IPS DF 19.7 (cell line): ENCODE measurements at regions not wholly inside any gene's neighbourhood (a gene's known extent, or its start where the extent isn't known, plus 50 kb on each side); places are given as distances from the start of the nearest gene placed in this dataset.

ENCODE experiments used
- DNase-seq: peaks from one replicate; pipeline ENCODE4 v3.0.0-alpha.2; 2013; ENCODE audit warnings: low read depth, low spot score

DNA sequence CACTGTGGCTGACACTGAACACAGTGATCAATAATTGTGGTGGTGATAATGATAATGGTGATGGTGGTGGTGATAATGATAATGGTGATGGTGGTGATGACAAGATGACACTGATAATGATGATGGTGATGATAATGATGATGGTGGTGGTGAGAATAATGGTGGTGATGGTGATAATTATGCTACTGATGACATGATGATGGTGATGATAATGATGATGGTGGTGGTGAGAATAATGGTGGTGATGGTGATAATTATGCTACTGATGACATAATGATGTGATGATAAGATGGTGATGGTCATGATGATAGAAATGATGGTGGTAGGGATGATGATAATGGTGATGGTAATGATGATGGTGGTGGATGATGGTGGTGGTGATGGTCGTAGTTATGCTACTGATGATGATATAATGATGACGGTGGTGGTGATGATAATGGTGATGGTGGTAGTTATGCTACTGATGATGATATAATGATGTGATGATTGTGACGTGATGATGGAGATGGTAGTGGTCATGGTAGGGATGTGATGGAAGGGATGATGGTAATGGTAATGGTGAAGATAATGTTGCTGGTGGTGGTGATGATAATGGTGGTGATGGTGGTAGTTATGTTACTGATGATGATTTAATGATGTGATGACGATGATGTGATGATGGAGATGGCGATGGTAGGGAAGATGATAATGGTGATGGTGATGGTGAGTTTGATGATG is 356.5 kb upstream of the CDH4 start:
- no peak for DNase-seq

DNA sequence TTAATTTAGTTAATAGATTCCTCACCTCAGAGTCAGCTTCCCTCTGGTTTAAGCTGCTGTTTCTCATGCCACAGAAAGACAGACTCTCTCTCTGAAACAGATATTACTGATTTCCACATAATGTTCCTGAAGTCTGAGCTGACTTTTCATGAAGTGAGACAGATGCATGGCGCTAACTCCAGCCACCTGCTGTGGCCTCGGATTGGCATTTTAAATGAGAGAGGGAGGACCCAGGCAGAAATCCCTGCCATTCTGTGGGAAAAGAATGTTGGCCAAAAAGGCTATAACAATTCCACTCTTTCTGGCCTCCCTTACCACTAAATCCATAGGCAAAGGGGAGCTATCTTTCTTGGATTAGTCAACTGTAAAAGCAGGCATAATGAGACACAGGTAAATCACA is 354.1 kb upstream of the CDH4 start:
- no peak for DNase-seq

DNA sequence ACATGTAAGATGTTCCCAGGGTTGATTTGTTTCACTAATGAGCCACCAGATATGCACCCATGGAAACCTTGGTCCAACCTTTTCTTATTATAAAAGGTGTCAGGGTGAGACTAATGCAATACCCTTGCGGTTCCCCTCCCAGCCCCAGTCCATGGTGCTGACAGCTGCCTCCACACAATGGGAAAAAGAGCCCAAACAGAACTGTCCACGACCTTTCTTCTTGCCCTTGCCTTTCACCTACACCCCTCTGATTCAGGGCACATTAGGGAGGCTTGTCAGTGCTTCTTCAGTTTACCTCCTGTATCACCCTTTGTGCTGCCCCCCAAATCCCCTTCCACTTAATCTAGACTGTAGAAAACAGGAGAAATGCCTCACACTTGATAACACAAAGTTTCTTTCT is 352.7 kb upstream of the CDH4 start:
- DNase-seq = no peak

DNA sequence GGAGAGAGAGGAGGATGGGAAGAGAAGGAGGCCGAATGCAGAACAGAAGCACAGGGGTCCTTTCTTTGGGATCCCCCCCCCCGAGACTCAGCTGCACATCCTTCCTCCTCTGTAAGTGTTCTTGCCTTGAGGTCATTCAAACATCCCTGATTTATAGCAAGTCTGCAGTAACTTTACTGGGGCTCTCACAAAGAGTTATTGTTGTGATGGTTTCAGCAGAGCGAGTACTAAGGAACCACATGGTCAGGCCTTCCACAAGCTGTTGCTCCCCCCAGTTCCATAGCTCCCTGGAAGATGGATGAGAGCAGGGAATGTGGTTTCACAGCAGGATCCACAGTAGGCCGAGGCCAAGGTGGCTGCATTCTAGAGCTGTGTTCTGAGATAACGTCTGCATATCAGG is 351.4 kb upstream of the CDH4 start:
- DNase-seq = no peak

DNA sequence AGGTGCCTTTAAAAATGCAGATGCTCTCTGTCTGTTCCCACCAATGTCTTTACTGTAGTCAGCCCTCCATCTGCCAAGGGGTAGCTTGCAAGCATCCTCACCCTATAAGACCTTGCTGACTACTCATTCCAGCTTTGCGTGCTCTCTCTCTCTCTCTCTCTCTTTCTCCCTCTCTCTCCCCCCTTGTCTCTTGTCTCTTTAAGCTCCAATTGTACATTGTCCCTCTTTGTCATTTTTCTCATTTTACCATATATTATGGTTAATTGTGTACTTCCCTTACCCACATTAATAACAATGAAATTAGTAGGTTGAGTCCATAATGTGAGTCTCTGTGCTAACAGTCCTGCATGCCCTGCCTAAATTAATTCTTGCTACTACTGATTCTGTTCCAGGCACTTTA is 350.2 kb upstream of the CDH4 start:
- no peak for DNase-seq

DNA sequence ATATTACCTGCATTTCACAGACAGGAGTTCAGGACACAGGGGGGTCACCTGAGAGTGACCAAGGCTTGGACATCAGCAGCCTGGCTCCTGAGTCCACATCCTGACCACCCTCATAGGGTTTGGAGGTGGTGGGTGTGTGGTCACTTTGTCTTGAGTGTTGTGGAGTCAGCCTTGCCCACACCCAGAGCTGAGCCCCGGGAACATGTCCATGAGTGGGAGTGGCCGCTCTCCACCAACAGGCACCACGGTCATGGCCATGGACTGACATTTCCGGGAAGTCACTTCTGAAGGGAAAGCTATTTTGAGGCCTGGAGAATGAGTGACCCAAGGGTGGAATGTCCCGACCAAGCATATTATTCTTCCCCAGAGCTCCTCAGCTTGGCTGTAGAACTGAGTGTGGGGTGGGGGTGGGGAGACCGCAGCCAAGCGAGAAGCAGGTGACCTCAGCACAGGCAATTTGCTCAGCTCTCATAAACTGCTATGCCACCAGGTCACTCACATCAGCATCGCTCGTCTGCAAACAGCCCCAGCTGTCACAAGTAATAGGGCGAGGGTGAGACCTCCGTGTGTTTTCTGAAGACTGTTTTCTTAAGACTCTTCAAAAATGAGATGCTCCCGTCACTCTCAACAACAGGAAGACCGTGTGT is 348.6 kb upstream of the CDH4 start:
- DNase-seq = no peak

DNA sequence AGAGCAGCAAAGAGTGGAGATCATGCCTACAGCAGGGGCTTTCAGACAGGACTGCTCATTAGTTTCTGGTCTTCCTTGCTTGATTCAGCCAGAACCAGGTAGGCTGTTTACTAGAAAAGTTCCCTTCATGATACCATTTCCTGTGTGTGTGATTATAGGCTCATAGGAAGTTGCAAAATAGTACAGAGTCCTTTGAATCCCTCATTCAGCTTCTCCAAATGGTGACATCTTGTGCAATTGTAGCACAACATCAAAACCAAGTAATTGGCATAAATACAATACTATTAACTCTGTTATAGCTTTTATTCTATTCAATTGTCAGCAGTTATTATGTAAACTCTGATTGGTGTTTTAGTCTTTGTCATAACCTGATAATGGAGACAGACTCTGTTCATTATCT is 347.3 kb upstream of the CDH4 start:
- no peak for DNase-seq

DNA sequence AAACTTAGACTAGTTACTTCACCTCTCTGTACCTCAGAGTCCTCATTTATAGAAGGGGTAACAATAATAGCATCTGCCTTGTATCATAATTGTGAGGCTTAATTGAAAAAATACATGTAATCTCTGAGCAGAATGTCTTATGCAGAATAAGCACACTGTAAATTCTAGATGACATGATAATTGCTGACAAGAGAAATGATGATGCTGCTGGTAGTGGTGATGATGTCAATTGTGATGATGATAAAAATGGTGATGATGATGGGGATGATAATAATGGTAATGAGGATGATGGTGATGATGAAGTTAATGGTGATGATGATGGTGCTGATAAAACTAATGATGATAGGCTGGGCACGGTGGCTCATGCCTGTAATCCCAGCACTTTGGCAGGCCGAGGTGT is 346.1 kb upstream of the CDH4 start:
- DNase-seq = no peak

DNA sequence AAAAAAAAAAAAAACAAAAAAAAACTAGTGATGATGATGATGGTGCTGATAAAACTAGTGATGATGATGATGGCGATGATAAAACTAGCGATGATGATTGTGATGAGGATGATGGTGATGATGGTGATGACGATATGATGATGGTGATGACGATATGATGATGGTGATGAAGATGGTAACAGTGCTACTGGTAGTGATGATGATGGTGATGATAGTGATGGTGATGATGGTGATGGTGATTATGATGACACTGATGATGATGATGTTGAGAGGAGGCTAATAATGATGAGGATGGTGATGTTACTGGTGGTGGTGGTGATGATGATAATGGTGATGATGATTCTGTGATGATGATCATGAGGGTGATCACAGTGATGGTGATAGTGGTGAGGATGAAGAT is 345.5 kb upstream of the CDH4 start:
- no peak for DNase-seq

DNA sequence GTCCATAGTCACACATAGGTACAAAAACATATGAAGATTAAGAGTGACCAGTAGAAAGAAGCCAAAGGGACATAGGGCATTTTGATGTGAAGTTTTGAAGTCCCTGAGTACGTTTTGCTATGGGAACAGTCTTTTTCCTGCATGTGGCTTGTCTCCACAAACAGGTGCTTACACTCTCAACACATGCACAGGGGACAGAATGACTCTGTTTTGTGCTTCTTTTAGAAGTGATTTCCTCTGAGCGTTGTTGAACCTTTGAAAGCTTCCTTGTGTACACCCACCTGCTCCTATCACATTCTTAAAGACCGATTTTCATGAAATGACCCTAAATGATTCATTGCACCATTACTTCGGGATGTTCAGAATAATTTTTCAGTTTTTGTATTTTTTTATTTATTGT is 338.8 kb upstream of the CDH4 start:
- no peak for DNase-seq

DNA sequence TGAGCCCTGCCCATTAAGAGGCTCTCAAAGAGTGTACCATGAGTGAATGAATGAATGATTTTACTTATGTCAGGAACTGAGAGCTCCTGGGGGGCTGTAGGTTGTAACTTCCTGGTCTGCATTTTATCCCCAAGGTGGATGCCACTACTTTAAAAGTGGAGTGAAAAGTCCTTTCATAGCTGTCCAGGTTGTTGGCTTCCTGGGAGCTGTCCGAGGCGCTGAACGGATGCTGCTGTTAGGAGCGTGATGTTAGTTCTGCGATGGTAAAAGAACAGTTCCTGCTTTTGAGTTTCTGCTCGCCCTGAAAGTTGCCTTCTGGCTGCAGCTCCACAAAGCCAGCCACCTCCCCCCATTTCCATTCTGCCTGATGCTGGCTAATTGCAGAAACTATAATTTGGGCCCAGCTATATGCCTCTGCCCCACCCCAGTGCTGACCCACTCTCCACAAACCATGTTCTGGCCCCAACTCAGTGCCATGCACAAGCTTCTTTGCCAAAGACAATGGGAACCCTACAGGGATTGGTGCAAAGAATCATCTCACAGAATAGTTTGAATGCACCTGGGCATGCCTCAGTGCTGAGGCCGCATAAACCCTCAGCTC is 330.9 kb upstream of the CDH4 start:
- DNase-seq = no peak

DNA sequence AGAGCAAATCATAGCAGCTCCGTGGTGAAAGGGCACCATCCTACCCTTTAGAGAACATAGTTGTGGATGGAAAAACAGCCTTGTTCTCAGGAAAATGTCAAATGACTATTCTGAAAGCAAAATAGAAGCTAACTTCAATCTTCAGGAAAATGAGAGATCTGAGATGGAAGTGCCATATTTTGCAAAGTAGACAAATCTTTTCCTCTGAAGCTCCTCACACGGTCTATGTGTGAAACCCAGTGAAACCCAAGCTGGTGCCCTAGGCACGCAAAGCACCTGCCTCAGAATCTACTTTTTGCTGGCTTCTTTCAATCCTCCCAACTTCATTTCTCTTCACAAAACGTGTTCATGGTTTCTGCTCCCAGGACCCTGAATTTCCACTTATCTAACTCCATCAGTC is 325.2 kb upstream of the CDH4 start:
- DNase-seq = no peak

DNA sequence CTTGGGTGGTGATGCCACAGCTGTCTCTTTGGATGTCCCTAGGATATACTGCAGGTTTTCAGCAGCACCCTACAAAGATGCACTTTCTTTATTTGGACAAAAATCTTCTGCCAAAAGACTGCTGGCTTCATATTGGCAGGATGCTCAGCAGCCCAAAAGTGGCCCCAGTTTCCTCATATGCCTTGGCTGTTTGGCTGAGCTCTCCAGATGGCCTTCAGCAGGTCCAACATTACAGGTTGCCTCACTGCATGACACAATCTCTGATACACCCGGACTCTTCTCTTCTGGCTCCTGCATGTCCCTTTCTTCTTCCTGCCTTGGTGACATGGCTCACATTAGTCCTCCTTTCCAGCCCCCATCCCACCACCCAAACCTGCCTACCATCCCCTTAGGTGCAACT is 323.7 kb upstream of the CDH4 start:
- DNase-seq = no peak

DNA sequence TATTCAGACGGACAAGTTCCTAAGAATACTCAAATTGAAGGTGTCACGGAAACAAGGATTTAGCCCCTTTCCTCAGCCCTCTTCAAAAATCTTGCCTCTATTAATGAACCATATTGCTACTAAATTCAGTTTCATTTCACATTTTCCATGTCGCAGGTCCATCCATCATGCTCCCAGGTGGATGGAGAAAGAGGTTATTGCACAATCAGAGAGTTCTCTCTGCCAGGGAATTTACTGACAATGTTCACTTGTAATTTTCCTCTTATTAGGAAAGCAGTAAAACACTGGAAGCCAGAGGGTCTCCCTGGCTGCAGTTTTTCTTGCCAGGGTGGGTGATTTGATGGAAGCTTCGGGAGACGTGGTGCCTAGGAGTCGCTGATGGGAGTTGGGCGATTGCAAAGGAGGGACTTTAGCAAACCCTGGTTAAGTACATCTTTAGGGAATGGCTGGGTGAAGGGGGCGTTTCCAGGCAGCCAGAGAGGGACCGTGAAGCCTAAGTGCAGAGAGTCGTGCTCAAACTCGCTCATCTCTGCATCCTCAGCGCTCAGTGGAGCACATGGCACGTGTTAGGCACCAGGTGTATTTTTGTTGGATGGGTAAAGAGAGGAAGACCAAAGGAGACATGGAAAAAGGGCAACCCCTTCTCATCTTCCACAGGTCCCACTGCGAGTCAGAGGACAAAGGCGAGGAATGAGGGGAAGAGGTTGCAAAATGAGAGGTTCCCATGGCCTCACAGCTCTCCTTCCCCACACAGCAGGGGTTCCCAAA is 321.9 kb upstream of the CDH4 start:
- no peak for DNase-seq

DNA sequence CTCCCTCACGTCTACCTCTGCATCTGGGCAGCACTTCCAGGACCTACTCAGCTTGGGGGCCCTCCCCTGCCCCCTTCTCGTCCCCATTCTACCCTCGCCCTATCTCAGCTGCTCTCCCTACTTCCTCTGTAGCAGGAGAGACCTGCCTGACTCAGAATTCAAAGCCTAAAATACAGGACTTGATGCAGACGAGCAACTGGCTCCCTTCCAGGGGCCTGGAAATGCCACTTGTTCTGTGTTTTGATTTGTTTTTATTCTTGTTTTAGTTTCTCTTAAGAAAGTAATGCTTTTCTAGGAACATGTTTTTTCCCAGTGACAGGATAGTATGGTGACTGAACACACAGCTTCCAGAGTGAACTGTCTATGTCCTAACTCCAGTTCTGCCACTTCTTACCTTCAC is 320.4 kb upstream of the CDH4 start:
- no peak for DNase-seq

DNA sequence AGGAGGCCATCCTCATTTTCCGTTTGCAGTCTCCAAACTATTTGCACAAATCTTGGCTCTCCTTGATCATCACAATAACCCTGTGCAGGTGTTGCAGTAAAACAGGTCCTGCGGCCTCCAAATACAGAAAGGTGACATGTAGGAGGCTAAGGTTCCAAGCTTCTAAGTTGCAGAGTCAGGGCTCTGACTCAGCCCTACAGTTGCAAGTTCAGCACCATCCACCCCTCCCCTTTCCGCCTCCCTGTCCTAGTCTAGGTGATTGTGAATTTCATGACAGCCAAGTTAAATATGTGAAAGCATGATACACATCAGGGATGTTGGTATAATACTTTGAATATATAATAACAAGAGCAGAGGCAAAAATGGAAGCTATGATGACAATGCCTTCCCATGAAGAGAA is 317.3 kb upstream of the CDH4 start:
- no peak for DNase-seq

DNA sequence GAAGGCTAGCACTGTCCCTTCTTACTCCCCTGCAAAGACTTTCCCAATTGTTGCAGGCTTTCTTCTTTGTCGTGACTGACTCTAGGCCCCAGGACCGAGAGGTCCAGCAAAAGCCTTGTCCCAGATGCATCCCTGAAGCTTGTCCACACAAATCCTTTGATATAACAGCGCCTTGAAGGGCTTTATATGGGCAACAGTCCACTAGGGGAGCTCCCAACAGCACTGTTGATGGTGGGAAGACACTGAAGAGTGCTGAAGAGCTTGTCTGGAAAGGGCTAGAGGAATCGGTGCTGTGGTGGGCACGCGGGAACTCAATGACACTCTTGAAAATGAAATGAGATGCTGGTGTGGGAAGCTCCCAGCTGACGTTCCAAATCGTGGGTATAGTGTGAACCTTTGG is 316.1 kb upstream of the CDH4 start:
- DNase-seq = no peak

DNA sequence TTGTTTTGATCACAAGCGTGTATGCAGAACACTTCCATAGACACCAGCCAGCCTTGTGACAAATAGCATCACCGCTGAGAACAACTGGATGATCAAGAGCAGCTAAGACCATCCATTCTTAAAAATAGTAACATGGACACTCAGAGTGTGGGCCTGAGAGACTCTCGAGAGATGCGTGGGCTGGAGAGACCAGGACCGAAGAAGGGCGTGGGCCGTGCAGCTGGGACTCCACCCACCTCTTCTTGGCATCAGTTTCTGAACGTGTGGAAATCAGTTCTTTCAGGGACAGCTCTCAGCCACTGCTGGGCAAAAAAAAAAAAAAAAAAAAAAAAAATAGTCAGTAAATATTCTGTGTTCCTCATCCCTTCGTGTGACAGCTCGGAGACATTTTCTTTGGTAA is 314.5 kb upstream of the CDH4 start:
- no peak for DNase-seq

DNA sequence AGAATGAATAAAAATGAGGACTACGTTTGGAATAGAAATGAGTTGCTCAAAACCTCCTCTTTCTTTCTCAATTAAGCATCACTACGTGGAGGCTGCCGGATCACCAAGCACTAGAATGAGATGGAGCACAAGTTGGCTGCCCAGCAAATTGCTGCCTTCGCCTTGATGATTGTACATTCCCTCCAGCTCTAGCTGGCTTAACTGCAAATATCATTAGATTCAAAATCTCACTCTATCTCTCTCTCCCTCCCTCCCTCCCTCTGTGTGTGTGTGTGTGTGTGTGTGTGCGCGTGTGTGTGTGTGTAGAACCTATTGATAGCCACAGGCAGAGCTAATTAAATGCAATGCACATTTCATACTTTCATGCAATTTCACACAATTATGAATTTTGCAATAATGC is 310.7 kb upstream of the CDH4 start:
- DNase-seq = no peak

DNA sequence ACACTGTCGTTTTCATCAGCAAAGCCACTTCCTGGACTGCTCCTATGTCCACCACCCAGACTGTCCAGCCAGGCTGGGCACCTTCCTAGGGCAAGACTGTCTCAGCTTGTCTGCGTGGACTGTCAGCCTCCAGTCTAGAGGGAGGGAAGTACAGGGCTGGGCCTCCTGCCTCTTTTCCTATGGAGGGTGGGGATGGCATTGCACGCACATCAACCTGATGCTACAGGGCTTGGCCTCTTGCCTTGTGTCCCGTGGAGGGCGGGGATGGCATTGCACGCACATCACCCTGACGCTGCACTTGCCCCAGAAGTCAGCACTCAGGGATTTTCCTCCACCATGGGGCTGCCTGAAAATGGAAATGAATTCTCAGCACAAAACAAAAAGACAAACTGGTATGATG is 304.2 kb upstream of the CDH4 start:
- no peak for DNase-seq

DNA sequence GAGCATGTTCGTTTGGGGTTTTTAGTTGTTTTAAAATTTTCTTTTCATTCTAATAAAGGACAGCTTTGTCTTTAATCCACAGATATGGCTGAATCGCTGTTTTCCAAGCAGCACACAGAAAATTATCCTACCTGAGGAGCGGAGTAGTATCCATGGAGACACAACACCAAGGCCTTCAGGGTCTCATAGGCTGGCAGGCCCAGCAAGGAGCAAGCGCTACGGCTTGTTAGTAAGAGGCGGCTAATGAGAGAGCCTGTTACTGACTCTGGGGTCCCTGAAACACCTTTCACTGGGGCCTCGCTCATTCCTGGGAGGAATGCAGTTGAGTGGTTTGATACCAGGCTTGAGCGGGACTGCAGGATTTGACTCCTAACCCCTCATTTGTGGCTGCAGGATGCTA is 303.8 kb upstream of the CDH4 start:
- DNase-seq = no peak

DNA sequence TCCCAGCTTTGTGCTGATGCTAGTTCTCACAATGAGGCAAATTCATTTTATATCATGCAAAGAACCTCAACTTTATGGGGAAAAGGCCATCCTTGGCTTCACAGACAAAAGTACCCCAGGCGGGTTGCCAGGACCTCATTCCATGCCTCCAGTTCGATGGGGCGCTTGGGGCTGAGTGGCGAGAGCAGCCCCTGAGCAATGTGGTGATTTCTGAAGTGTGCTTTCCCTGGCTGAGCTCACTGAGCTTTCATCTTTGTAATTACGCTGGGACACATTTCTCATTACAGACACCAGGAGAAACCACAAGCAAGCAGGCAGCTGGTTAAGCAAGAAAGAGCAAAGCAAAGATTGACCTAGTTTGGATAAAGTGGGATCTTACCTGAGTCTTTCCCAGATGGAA is 301.5 kb upstream of the CDH4 start:
- DNase-seq = no peak

DNA sequence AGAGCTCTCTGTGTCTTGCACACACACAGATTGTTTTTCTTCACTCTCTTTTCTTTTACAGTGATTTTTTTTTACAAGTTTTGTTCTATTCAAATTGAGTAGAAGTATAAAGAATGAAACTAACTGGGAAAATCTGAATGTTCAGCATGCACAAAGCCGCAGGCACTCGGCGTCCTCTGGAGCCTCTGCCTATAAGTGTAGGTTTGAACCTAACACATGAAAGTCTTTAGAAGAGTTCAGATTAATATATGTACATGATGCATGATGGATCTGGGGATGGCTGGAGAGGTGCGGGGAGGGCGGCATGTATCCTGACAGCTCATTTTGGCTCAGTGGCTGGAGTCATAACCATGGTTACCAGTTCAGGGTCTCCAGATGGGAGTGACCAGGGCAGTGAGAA is 301.1 kb upstream of the CDH4 start:
- no peak for DNase-seq
